ENCODE measurements at regions not wholly inside any gene's neighbourhood (a gene's known extent, or its start where the extent isn't known, plus 50 kb on each side); places are given as distances from the start of the nearest gene placed in this dataset.

DNA sequence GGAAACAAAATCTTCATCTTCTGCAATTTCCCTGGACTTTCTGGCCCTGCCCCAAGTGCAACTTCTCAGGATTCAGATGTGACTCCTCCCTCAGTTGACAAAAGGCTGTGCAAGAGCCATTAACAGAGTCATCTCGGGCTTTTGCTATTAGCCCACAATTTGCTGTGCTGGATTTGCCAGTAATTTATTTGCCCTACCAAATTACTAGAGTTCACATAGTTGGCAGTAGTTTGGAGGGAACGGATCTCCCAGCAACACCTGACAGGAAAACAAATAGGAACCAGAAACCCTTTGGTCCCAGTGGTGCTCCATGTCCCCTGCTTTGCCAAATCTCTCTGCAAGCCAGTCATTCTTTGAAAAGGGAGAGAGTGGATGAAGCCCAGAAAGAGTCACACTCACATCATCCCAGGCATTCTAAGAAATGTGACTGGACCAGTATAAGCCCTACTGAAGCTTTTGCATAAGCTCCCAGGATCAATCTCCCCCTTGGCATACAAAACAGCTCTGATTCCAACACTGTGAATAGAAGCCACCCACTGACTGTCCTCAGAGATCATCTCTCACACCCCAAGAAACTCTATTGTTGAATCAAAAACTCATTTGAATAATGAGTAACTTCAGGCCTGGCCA is 350.1 kb upstream of the NBEA start:
- no peak for DNase-seq (ENCODE audit: extremely low spot score, unreplicated experiment)
- no peak overlapping the region for H3K27ac Mint-ChIP-seq
- no peaks in the 10 kb centered on the region for H3K36me3 Mint-ChIP-seq
- TF ChIP-seq CTCF (conservative IDR thresholded peaks at IDR 0.05): no peak
- peaks cover 6% of the 10 kb centered on the region for H3K4me1 Mint-ChIP-seq (ENCODE audit: unreplicated experiment)
- H3K27me3 Mint-ChIP-seq: no peaks in the 10 kb centered on the region
- no peaks in the 10 kb centered on the region for H3K9me3 Mint-ChIP-seq
- no peak overlapping the region for H3K4me3 Mint-ChIP-seq

DNA sequence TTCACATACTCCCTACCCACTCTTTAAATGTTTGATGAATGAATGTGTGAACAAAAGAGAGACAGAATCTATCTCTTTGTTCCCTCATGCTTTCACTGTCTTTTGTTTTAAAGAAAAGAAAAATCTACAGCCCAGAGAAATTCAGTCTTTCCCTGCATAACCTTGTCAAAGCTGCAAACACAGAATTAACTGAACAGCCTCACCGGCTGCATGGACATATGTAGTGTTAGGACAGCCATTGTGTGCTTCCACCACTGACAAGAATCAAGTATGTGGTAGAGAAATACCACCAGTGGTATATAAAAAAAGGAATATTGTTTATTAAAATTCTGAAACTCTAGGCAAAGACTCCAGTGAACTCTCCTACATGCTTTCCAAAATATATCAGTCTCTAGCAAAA is 348.4 kb upstream of the NBEA start:
- no peak for DNase-seq (ENCODE audit: extremely low spot score, unreplicated experiment)
- H3K36me3 Mint-ChIP-seq: no peaks in the 10 kb centered on the region
- H3K4me3 Mint-ChIP-seq: no peak overlapping the region
- TF ChIP-seq CTCF (conservative IDR thresholded peaks at IDR 0.05): no peak
- H3K4me1 Mint-ChIP-seq (ENCODE audit: unreplicated experiment): peaks cover 6% of the 10 kb centered on the region
- no peak overlapping the region for H3K27ac Mint-ChIP-seq
- no peaks in the 10 kb centered on the region for H3K9me3 Mint-ChIP-seq
- H3K27me3 Mint-ChIP-seq: no peaks in the 10 kb centered on the region

DNA sequence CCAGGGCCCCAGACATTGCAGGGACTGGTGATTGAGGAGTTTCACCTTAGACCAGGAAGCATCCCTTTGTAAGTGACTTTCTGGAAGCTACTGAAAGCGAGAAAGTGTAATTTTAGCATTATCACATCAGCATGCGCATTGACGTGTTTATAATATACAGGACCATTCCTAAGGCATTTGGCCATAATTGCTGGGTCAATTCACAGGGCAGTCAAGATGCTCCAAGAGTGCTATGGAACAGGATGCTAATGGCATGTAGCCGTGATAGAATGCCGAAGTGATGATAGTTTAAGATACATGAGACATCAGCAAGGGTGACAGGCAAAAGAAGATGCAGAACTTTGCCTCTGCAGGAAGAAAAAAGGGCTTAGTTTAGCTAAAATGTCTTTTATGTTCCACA is 347.6 kb upstream of the NBEA start:
- H3K4me3 Mint-ChIP-seq: no peak overlapping the region
- no peaks in the 10 kb centered on the region for H3K27me3 Mint-ChIP-seq
- no peak overlapping the region for H3K27ac Mint-ChIP-seq
- no peak for TF ChIP-seq CTCF (conservative IDR thresholded peaks at IDR 0.05)
- no peak for DNase-seq (ENCODE audit: extremely low spot score, unreplicated experiment)
- no peaks in the 10 kb centered on the region for H3K9me3 Mint-ChIP-seq
- peaks cover 6% of the 10 kb centered on the region for H3K4me1 Mint-ChIP-seq (ENCODE audit: unreplicated experiment)
- no peaks in the 10 kb centered on the region for H3K36me3 Mint-ChIP-seq

DNA sequence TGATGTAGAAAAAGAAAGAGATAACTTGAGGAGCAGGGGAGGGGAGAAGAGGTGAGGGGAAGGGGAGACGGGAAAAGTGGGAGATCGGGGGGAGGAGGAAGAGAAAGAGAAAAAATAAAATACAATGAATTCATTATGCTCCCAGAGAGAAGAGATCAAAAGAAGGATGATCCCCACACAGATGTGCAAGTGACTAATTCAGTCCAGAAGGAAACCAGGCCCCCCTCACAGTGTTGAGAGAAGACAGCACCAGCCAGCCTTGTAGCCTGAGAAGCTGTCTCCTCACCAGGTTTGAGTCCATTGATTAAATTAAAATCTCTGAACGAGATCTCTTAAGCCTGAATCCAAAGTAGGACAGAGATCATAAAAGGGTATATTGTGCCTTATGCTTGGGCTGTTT is 333.7 kb upstream of the NBEA start:
- Mint-ChIP-seq H3K36me3 (no peaks in the 10 kb centered on the region), H3K4me3 (no peak overlapping the region), H3K4me1 (ENCODE audit: unreplicated experiment) (peaks cover 14% of the 10 kb centered on the region), H3K27me3 (peaks cover 3% of the 10 kb centered on the region), H3K27ac (no peak overlapping the region), H3K9me3 (peaks cover 6% of the 10 kb centered on the region)
- TF ChIP-seq CTCF (conservative IDR thresholded peaks at IDR 0.05): no peak
- no peak for DNase-seq (ENCODE audit: extremely low spot score, unreplicated experiment)

GRCh38 chr13:34611671-34612070 is 330.4 kb upstream of the NBEA start:
- H3K4me1 Mint-ChIP-seq (ENCODE audit: unreplicated experiment): peaks cover 14% of the 10 kb centered on the region
- no peaks in the 10 kb centered on the region for H3K36me3 Mint-ChIP-seq
- H3K27me3 Mint-ChIP-seq: no peaks in the 10 kb centered on the region
- H3K4me3 Mint-ChIP-seq: no peak overlapping the region
- DNase-seq (ENCODE audit: extremely low spot score, unreplicated experiment): no peak
- no peak for TF ChIP-seq CTCF (conservative IDR thresholded peaks at IDR 0.05)
- peaks cover 15% of the 10 kb centered on the region for H3K9me3 Mint-ChIP-seq
- no peak overlapping the region for H3K27ac Mint-ChIP-seq
